Stimulated activated CD8-positive, alpha-beta memory T cell treated with anti-CD3 and anti-CD28 coated beads, Interleukin-12 subunit alpha, Interleukin-12 subunit beta, amount 100 ng/mL, for 24 hours (primary cell): ENCODE measurements at regions not wholly inside any gene's neighbourhood (a gene's known extent, or its start where the extent isn't known, plus 50 kb on each side); places are given as distances from the start of the nearest gene placed in this dataset.

Source experiments
- DNase-seq: peaks from one replicate; pipeline ENCODE4 v3.0.0-alpha.2; 2020; ENCODE audit errors: extremely low read depth

DNA sequence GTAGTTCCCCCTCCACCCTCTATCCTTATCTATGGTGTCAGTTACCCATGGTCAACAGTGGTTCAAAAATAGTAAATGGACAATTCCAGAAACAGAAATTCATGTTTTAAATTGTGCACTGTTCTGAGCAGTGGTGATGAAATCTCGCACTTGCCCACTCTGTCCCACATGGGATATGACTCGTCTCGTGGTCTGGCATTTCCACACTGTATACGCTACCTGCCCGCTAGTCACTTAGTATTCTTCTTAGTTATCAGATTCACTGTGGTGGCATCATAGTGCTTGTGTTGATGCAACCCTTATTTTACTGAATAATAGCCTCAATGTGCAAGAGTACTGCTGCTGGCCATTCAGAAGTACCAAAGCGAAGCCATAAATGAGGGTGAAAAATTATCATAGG, 507.0 kb downstream of the SNAPC1 start:
- no peak for DNase-seq

DNA sequence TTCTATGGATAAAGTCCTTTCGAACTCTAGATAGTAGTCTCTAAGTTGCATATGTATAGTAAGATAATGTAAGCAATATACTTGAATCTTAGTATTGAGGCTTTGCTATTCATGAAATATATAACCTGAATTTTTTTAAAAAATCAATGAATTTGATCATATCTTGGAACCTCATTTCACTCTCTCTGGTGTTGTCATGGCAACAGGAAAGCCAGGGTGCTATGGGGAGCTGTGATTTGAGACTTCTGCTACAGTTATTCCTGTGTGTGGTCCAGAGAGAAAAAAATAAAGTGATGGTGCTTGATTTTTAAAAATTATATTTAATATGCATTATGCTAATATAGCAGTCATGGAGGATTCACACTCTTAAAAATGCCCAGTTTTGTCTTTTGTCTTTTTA, 508.0 kb downstream of the SNAPC1 start:
- DNase-seq = no peak

DNA sequence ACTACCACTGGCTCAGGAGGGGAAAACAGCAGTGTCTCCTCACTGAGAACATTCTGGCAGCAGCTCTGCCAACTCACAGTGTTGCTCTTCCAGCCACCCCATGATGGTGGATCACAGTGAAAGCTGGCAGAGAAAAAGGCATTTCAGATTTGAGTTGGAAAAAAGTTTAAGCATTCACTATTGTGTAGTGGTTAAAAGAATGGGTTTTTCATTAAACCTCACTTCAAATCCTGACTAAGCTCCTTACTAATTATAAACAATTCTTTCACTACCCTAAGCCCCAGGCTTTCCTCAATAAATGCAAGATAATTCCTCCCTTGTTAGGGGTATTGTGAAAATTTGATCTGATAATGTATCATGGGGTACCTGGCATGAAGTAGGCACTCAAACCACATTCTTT, 518.1 kb downstream of the SNAPC1 start:
- no peak for DNase-seq

DNA sequence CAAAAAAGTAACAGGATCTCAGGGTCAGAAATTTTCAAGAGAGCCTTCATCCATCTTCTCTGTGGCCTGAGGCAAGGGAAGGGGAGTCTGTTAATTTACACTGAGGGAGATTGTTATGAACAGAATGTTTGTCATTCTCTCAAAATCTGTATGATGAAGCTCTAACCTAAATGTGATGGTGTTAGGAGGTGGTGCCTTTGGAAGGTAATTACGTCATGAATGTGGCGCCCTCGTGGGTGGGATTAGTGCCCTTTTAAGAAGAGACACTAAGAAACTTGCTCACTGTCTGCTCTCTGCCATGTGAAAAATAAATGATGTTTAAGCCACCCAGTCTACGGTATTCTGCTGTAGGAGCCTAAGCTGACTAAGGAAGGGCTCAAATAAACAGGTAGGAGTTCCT, 521.6 kb downstream of the SNAPC1 start:
- DNase-seq = no peak

DNA sequence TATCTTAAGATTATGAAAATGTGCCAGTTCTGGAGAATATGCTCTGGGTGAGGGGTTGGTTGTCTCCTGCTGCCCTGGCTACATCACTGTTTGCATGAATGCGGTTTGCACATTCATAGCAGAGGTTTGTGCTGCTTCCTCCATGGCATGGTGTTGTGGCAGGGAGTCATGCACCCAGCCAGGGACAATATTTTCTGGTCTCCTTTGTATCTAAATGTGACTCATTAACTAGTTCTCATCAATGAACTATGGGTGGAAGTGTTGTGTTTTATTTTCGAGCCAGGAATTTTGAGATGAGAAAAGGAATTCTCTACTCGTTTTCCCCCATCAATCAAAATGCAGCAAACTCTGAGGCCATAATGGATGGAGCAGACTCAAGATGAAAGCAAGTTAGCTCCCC, 527.3 kb downstream of the SNAPC1 start:
- no peak for DNase-seq

GRCh38 chr14:62301080-62301479, 538.9 kb downstream of the SNAPC1 start:
- DNase-seq = no peak

DNA sequence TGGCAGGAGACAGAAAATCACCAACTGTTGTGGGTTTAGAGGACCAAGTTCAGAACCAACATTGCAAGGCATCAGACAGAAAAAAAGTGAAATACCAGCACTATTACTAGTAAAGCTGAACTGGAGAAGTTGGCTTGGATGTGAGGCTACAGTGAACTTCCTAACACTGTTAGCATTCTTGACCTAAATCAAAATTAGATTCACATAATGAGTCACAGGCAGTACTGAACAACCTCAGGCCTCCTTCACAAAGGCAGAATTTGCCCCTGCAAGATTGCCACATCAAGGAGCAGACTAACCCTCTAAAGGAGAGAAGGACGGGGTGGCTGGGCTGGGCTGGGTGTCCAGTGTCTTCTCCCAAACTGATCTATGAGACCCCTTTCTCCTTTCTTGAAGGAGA, 539.7 kb downstream of the SNAPC1 start:
- no peak for DNase-seq

DNA sequence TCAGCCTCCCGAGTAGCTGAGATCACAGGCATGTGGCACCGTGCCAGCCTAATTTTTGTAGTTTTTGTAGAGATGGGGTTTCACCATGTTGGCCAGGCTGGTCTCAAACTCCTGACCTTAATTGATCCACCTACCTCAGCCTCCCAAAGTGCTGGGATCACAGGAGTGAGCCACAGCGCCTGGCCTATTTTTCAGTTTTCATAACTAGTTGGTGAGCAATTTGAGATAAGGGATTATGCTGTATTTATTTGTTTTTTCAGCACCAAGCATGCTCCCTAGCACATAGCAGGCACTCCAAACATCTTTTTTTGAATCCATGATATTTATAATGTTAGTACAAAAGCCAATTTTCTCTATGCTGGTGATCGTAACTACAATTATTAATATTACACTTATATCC, 541.2 kb downstream of the SNAPC1 start:
- no peak for DNase-seq

DNA sequence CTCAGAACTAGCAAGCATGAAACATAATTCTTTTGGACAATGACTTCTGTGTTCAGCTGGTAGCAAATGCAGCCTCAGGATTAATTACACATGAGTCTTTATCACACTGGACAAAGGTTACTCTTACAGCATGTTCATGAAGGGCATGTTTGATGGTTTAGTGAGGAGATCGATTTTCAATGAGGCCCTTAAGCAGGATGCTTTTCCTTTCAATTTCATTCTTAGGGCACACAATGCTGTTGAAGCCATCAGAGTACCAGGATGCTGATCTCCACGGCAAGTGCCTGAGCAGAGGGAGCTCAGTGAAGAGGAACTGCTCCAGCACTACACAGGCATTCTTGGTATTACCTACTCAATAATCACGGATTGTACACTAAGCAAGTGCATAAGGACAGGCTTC, 542.0 kb downstream of the SNAPC1 start:
- no peak for DNase-seq

- DNase-seq = no peak
Observed at GRCh38 chr14:62307844-62308243, 545.6 kb downstream of the SNAPC1 start.

GRCh38 chr14:62308316-62308715, 546.1 kb downstream of the SNAPC1 start:
- no peak for DNase-seq

DNA sequence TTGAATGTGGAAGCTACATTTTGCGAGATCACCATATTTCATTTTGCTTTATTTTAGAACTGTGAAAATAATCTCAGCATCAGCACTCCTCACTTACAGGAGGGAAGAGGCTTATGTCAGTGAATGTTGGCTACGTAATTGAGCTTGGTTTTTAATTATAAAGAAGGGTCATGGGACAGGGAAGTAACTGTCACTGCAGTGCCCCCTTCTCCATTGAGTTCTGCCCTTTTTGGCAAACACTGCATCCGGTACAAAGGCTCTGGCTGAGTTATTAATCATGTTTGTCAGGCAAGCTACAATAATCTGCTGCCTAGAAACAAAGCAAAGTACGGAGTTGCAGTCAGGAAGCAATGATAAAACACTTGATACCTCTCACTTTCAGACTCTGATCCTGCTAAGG, 546.7 kb downstream of the SNAPC1 start:
- DNase-seq = no peak

DNA sequence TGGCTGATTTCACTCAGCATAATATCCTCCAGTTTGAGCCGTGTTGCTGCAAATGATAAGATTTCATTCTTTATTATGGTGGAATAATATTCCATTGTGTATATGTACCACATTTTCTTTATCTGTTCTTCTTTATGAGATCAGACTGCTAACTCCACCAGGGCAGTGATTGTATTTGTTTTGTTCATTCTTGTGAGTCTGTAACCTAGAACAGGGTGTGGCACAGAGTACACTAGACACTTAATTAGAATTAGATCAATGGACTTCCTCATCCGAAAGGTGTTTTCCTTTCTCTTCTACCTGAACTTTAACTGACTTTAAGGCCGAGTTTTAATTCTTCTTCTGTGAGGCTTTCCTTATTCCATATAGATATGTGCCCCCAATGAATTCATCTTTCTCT, 551.0 kb downstream of the SNAPC1 start:
- DNase-seq = no peak

DNA sequence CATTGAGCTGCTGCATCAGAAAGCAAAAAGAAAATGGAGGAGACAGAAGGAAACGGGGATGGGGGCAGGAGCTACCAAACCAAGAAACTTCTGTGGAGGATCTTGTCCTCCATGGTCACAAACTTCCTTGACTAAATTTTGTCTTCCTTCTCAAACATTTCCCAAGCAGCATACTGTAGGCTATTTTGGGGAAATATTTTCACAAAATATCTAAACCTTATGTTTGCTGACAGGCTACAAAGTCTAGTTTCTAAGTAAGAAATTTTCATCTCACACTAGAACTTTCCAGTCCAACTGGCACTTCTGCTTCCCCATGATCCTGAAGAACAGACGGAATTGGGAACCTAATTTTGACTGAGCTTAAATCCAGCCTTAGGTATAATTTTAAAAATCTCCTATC, 552.0 kb downstream of the SNAPC1 start:
- DNase-seq = no peak

GRCh38 chr14:62314871-62315270, 552.7 kb downstream of the SNAPC1 start:
- DNase-seq = no peak

- no peak for DNase-seq
Observed at GRCh38 chr14:62315631-62316030, 553.4 kb downstream of the SNAPC1 start.

- DNase-seq = no peak
Observed at GRCh38 chr14:62322216-62322615, 560.0 kb downstream of the SNAPC1 start.

GRCh38 chr14:62329427-62329826, 567.2 kb downstream of the SNAPC1 start:
- DNase-seq = no peak

DNA sequence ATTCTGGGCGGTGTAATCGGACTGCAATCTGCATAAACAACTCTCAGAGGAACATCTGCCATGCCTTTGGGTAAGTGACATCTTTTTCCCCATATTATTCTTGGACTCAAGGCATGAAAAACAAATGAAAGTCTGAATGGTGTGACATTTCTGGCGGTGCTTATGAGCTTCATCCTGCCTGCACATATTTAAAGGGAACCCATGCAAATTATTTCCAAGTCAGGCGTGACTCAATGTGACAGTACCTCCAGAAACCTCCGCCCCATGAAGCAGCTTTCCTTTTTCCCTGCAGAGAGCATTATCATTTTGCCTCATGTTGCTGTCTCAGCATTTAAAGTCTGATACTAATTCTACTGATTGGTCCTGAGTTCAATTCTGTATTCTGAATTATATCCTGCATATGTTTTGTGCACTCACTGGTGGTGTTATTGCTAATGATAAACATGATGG, 585.4 kb downstream of the SNAPC1 start:
- no peak for DNase-seq

- DNase-seq = no peak
Observed at GRCh38 chr14:62357362-62357761, 595.1 kb downstream of the SNAPC1 start.

- no peak for DNase-seq
Observed at GRCh38 chr14:62364161-62364560, 601.9 kb downstream of the SNAPC1 start.

DNA sequence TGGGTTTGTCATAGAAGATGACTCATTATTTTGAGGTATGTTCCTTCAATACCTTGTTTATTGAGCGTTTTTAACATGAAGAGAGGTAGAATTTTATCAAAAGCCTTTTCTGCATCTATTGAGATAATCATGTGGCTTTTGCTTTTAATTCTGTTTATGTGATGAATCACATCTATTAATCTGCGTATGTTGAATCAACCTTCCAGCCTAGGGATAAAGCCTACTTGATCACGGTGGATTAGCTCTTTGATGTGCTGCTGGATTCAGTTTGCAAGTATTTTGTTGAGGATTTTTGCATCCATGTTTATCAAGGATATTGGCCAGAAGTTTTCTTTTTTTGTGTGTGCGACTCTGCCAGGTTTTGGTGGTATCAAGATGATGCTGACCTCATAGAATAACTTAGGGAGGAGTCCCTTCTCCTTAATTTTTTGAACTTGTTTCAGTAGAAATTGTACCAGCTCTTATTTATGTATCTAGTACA, 602.6 kb downstream of the SNAPC1 start:
- DNase-seq = no peak

DNA sequence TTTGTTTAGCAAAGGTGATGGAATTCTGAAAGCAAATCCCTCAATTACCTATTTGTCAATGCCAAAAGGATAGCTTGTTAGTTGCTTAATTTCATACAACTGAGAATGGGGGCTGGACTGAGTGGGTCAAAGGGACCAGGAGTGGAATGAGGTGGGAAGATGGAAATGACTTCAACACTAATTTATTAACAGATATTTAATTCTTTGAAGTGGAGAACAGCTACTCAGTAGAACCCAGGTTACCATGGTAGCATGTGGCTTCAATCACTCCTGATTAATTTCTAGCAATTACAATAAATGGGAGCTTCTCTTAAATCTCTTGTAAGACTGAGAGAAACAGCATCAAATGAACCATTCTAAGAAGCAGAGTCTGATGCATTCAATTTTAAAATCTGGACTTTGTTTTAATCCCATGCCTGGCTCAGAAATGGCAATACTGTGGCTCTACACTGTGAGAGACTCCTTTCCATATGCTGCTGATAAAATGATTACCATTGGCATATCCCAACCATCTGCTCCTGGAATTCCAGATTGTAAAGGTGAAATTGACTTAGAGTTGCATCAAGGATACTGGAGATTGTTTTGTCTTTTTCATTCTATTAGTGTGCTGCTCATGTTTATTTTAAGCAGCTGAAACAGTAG, 607.8 kb downstream of the SNAPC1 start:
- DNase-seq = no peak

DNA sequence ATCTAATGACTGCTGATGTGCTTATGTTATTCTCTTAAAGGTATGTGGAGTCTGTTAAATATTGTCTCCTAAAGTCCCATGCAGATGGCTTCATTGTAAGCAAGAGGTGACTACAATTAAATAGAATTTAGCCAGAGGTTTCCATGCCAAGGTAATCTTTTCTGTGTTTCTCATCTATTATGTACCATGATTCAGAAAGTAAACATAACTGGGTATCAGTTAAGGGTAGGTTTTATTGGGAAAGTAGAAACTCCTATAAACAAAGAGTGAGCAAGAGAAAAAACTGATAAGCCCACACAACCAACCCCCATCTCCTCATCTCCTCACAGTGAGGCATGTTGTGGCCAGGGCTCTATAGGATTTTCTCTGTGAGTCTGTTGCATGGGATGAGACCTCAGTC, 611.7 kb downstream of the SNAPC1 start:
- no peak for DNase-seq
